ENCODE measurements at regions not wholly inside any gene's neighbourhood (a gene's known extent, or its start where the extent isn't known, plus 50 kb on each side); places are given as distances from the start of the nearest gene placed in this dataset.

- Histone ChIP-seq H4K5ac (ENCODE audit: insufficient read length, low read depth, low read length) (no peak overlapping the region), H3K4me3 (ENCODE audit: extremely low read depth in 1 of 4, insufficient read depth in 2 of 4, low read depth in 3 of 4, low read length in 4 of 4) (no peak overlapping the region), H3K4me2 (ENCODE audit: insufficient read depth in 1 of 2, low read depth in 2 of 2, low read length in 2 of 2) (no peak overlapping the region), H4K20me1 (replicated peaks in 1 of 2; ENCODE audit: control insufficient read depth in 1 of 2, insufficient read depth in 2 of 2, low read length in 2 of 2) (no peaks in the 10 kb centered on the region), H3K9me3 (ENCODE audit: insufficient read depth in 2 of 2, low read depth in 1 of 2, low read length in 1 of 2) (peaks cover 2 to 4% of the 10 kb centered on the region in 2 experiments; a peak in 1 of 4 replicates), H2BK5ac (ENCODE audit: low read depth, low read length) (no peak overlapping the region), H3K4ac (replicated peaks; ENCODE audit: insufficient read length, low read depth, low read length) (no peak overlapping the region), H2BK15ac (ENCODE audit: low read length) (no peak overlapping the region), H4K8ac (ENCODE audit: extremely low read depth, insufficient read depth, low read length) (no peak overlapping the region), H3K14ac (ENCODE audit: insufficient read length) (no peak overlapping the region), H2AFZ (ENCODE audit: low read length) (no peak overlapping the region), H3K23me2 (ENCODE audit: low read depth, low read length) (no peaks in the 10 kb centered on the region), H3K4me1 (replicated peaks in 1 of 4; ENCODE audit: control insufficient read depth in 3 of 4, insufficient read depth in 4 of 4, low read length in 3 of 4) (no peaks in the 10 kb centered on the region), H3K18ac (ENCODE audit: extremely low read depth, low read length) (no peak overlapping the region), H4K91ac (replicated peaks; ENCODE audit: insufficient read length, low read length) (no peak overlapping the region), H2BK120ac (replicated peaks; ENCODE audit: low read depth, low read length) (no peak overlapping the region), H3K56ac (replicated peaks; ENCODE audit: insufficient read length, low read depth, low read length) (no peak overlapping the region), H3K79me2 (ENCODE audit: control insufficient read depth in 1 of 2, insufficient read depth in 2 of 2, low read length in 2 of 2) (no peaks in the 10 kb centered on the region), H3K79me1 (ENCODE audit: low read depth, low read length) (no peaks in the 10 kb centered on the region), H3K9ac (replicated peaks in 1 of 4; ENCODE audit: extremely low read depth in 1 of 4, low read depth in 3 of 4, low read length in 3 of 4) (no peak overlapping the region), H2BK12ac (ENCODE audit: low read depth, low read length) (no peak overlapping the region), H3K27ac (ENCODE audit: low read depth, low read length) (no peak overlapping the region), H3K27me3 (replicated peaks in 1 of 4; ENCODE audit: control insufficient read depth in 3 of 4, extremely low read depth in 1 of 4, insufficient read depth in 3 of 4, low read length in 3 of 4) (no peaks in the 10 kb centered on the region), H3K23ac (ENCODE audit: insufficient read length) (no peak overlapping the region), H2AK5ac (ENCODE audit: low read depth, low read length) (no peak overlapping the region), H2BK20ac (ENCODE audit: low read length) (no peak overlapping the region), H3K36me3 (ENCODE audit: control insufficient read depth in 2 of 4, insufficient read depth in 4 of 4, low read length in 3 of 4) (no peaks in the 10 kb centered on the region)
- WGBS, 2 experiments (ENCODE audit: extremely low coverage in 1 of 2, insufficient coverage in 1 of 2, insufficient read length in 1 of 2, insufficient replicate concordance in 2 of 2, low coverage in 1 of 2, low lambda C conversion rate in 2 of 2, missing lambda C conversion rate in 1 of 2): 77% methylated on average over 2 of the region's 2 CpGs; no CpG with 5 or more reads in 1 of the 2 experiments
- TF ChIP-seq ATF2 (IDR thresholded peaks at IDR 0.05; ENCODE audit: low read length) (no peak), NANOG (IDR thresholded peaks at IDR 0.05; ENCODE audit: insufficient read depth, low read depth, low read length, poor library complexity, severe bottlenecking) (no peak), RAD21 (IDR thresholded peaks at IDR 0.05 in 1 of 2, conservative IDR thresholded peaks at IDR 0.05 in 1 of 2; ENCODE audit: low read depth in 2 of 2, low read length in 2 of 2) (no peak), SIX5 (IDR thresholded peaks at IDR 0.05; ENCODE audit: low read depth, low read length) (no peak), HDAC6 (IDR thresholded peaks at IDR 0.05; ENCODE audit: low read depth, low read length) (no peak), EP300 (IDR thresholded peaks at IDR 0.05; ENCODE audit: borderline replicate concordance in 1 of 2, low read depth in 2 of 2, low read length in 2 of 2) (no peak), EGR1 (IDR thresholded peaks at IDR 0.05; ENCODE audit: borderline replicate concordance, low read depth, low read length) (no peak), KDM4A (IDR thresholded peaks at IDR 0.05; ENCODE audit: low read depth, low read length, severe bottlenecking) (no peak)
- TF ChIP-seq, protein P1, sequence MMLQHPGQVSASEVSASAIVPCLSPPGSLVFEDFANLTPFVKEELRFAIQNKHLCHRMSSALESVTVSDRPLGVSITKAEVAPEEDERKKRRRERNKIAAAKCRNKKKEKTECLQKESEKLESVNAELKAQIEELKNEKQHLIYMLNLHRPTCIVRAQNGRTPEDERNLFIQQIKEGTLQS (IDR thresholded peaks at IDR 0.05; ENCODE audit: insufficient read depth, low read depth, low read length): no peak
- POLR2A ChIA-PET (ENCODE audit: partially characterized antibody): no interaction called here
- CTCF ChIA-PET (ENCODE audit: partially characterized antibody): interaction anchor here (0.8 to 0.9 kb wide), 2 partner anchors 15 to 96 kb away, joined by 3 read pairs; no protein-coding TSS in a partner anchor
- FAIRE-seq (no peak), DNase-seq (ENCODE audit: low read depth in 1 of 2, low spot score in 2 of 2) (no peak)
Observed at GRCh38 chr7:115123441-115123840, 201.5 kb downstream of the MDFIC start.
